OCI-LY3 (cell line): ENCODE measurements at regions not wholly inside any gene's neighbourhood (a gene's known extent, or its start where the extent isn't known, plus 50 kb on each side); places are given as distances from the start of the nearest gene placed in this dataset.

Experiments
- EZH2phosphoT487 ChIP-seq: fragments of 200-600 bp; shearing (Covaris generic); IDR thresholded peaks from 2 replicates; pipeline ENCODE4 v1.6.1; 2018; ENCODE audit warnings: antibody characterized with exemption, mixed run types, low read depth
- TF ChIP-seq, protein P1 (sequence below): fragments of 200-600, 300-600 bp; sonication (generic); IDR thresholded peaks from 2 replicates; pipeline ENCODE4 v1.5.1; 2014; ENCODE audit warnings: antibody characterized with exemption, low read length, low read depth

DNA sequence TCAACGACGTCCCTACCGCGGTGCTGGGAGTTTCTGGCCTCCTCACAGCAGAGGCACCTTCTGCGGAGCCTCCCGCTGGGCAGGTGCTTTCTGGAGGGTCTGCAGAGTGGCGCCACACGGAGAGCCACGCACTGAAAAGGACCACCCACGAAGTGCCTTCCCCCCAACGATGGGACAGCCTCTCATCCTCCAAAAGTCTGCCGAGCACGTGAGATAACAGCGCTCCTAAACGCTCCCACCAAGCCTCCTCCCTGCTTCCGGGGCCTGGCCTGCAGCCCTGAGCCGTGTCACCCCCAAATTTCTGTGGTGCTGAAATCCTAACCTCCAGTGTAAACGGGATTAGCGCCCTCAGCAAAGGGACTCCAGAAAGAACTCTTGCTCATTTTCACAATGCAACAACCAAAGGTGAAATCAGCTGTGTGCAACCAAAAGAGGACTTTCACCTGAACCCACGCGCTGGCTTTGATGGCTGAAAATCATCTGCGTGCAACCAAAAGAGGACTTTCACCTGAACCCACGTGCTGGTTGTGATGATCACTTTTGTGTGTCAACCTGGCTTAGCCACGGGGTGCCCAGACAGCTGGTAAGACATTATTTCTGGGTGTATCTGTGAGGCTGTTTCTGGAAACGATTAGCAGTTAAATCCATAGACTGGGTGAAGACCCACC, 924.6 kb downstream of the BRD1 start:
- TF ChIP-seq, protein P1, sequence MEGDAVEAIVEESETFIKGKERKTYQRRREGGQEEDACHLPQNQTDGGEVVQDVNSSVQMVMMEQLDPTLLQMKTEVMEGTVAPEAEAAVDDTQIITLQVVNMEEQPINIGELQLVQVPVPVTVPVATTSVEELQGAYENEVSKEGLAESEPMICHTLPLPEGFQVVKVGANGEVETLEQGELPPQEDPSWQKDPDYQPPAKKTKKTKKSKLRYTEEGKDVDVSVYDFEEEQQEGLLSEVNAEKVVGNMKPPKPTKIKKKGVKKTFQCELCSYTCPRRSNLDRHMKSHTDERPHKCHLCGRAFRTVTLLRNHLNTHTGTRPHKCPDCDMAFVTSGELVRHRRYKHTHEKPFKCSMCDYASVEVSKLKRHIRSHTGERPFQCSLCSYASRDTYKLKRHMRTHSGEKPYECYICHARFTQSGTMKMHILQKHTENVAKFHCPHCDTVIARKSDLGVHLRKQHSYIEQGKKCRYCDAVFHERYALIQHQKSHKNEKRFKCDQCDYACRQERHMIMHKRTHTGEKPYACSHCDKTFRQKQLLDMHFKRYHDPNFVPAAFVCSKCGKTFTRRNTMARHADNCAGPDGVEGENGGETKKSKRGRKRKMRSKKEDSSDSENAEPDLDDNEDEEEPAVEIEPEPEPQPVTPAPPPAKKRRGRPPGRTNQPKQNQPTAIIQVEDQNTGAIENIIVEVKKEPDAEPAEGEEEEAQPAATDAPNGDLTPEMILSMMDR, result no peak
- no peak for TF ChIP-seq EZH2phosphoT487
